M059J (cell line): ENCODE measurements at regions not wholly inside any gene's neighbourhood (a gene's known extent, or its start where the extent isn't known, plus 50 kb on each side); places are given as distances from the start of the nearest gene placed in this dataset.
A peak's percentile ranks its signal among the peaks of the same experiment; 100 is the strongest.
"Not testable (repeated sequence)": the region's sequence is repeated elsewhere in the genome, so short reads cannot be mapped to it uniquely, and the experiment has no call there.

Experiments used
- DNase-seq: peaks from one replicate; pipeline ENCODE4 v3.0.0-alpha.2; 2012; ENCODE audit warnings: low read depth

GRCh38 chr6:85961746-85962145, 319.1 kb upstream of the SYNCRIP start:
- no peak for DNase-seq

GRCh38 chr6:85961125-85961524, 318.4 kb upstream of the SYNCRIP start:
- DNase-seq, result no peak

GRCh38 chr6:85948481-85948880, 305.8 kb upstream of the SYNCRIP start:
- DNase-seq, result no peak

GRCh38 chr6:85945459-85946185, 302.9 kb upstream of the SYNCRIP start:
- no peak for DNase-seq

GRCh38 chr6:85944776-85945175, 302.1 kb upstream of the SYNCRIP start:
- no peak for DNase-seq

- no peak for DNase-seq
Observed at GRCh38 chr6:85942844-85943243, 300.2 kb upstream of the SYNCRIP start.

GRCh38 chr6:85936916-85937315, 294.2 kb upstream of the SYNCRIP start:
- no peak for DNase-seq

GRCh38 chr6:85923013-85923430, 280.3 kb upstream of the SYNCRIP start:
- DNase-seq, result peak; percentile 85

GRCh38 chr6:85920782-85921181, 278.1 kb upstream of the SYNCRIP start:
- DNase-seq, result peak; percentile 15

GRCh38 chr6:85917522-85917921, 274.8 kb upstream of the SYNCRIP start:
- DNase-seq, result no peak

GRCh38 chr6:85913001-85913400, 270.3 kb upstream of the SYNCRIP start:
- DNase-seq, result no peak

- no peak for DNase-seq
Observed at GRCh38 chr6:85912582-85912981, 269.9 kb upstream of the SYNCRIP start.

GRCh38 chr6:85911067-85911466, 268.4 kb upstream of the SYNCRIP start:
- DNase-seq, result no peak

- not testable (repeated sequence) for DNase-seq
Observed at GRCh38 chr6:85908120-85908519, 265.4 kb upstream of the SYNCRIP start.

GRCh38 chr6:85892346-85892745, 249.7 kb upstream of the SYNCRIP start:
- no peak for DNase-seq

GRCh38 chr6:85887461-85887860, 244.8 kb upstream of the SYNCRIP start:
- DNase-seq, result peak; percentile 86

- DNase-seq, result no peak
Observed at GRCh38 chr6:85868685-85869084, 226.0 kb upstream of the SYNCRIP start.

- DNase-seq, result no peak
Observed at GRCh38 chr6:85867595-85867994, 224.9 kb upstream of the SYNCRIP start.

GRCh38 chr6:85866758-85867401, 224.2 kb upstream of the SYNCRIP start:
- peak; percentile 9 for DNase-seq

- peak; percentile 53 for DNase-seq
Observed at GRCh38 chr6:85866370-85866730, 223.7 kb upstream of the SYNCRIP start.

GRCh38 chr6:85865420-85866369, 223.0 kb upstream of the SYNCRIP start:
- DNase-seq, result peak; percentile 89
